NCI-H748 treated with DMSO at 0.1 percent for 48 hours (cell line): ENCODE measurements at regions not wholly inside any gene's neighbourhood (a gene's known extent, or its start where the extent isn't known, plus 50 kb on each side); places are given as distances from the start of the nearest gene placed in this dataset.

Source experiments
- DNase-seq: peaks from one replicate; lab custom pipeline; 2025; lab: John Stamatoyannopoulos, UW

DNA sequence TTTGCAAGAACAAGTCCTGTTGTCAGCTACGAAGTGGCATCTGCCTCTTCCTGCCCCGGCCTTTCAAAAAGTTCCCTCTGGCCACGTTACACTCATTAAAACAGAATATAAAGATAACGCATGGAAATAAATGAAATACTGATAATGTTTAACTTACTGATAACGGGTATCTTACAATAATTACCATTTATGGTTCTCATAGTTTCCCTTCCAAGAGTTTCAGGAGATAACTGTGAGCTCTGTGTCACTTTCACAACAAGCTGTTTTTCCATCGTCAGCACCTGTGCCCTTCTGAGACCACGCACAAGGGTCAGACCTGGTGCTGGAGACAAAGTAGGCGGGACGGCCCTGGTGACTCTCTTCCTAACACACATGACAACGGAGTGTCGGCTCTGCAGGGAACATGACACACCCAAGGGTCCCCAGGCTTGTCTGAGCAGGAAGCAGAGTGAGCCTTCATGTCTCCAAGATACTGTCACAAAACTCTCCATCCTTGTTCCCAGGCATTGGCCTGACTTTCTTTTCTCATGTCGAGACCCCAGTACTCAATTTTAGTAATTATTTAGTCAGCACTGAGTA is 86.2 kb upstream of the THBS2 start:
- DNase-seq, result no peak

DNA sequence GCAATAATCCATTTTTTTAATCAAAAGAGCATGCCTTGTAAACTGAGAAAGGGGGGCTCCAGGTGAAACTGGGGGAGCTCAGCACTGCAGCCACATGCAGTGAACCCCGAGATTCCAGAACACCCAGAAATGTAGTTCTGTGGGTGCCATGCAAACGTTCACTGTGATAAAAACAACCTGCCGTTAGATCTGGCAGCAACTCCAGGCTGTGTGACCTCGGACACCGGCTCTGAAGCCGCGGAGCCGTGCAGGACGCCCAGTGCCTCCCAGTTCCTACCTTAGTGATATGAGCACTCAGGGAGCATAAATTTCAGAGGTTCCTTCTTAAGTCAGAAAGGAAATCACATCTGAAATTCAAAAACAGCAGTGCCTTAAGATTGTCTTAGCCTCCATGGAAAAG is 85.4 kb upstream of the THBS2 start:
- DNase-seq, result no peak

DNA sequence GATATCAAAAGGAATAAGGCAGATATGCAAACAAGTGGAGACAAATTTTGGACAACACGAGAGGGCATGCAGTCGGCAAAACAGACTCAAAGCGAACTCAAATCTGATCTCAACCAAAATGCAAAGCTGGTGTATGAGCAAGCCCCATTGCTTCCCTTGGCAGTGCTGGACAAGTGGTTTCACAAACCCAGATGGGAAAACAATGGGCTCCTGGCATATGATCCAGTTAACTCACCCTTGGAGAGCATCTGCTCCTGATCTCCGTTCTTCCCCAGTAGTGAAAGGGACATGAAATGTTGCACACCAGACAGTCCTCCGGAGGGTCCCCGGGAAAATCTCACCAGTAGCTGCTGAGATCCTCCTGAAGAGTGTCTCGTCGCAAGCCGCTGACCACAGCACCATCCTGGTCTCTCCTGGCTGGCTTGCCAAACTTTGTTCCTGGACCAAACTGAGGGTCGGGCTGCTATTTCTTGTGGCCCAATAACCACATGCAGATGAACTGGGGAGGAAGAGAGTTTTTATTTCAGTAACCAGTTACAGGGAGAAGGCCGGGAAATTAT is 84.3 kb upstream of the THBS2 start:
- no peak for DNase-seq

DNA sequence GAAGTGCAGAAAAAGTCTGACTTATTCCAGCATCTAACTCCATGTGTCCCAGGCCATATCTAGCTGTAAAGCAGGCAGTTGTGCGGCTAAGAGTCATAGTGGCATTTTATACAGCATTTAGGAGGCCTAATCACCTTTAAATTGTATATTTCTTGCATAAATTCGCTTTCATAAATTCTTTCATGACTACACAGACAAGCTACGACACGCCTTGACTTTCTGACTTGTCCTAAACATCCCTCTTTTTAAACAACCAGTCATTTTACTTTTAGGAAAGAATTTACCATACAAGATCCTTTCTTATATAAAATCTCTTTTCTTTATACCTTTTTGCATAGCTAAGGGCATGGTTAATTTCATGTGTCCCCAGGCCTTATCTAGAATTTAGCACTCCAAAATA is 81.7 kb upstream of the THBS2 start:
- DNase-seq, result no peak

DNA sequence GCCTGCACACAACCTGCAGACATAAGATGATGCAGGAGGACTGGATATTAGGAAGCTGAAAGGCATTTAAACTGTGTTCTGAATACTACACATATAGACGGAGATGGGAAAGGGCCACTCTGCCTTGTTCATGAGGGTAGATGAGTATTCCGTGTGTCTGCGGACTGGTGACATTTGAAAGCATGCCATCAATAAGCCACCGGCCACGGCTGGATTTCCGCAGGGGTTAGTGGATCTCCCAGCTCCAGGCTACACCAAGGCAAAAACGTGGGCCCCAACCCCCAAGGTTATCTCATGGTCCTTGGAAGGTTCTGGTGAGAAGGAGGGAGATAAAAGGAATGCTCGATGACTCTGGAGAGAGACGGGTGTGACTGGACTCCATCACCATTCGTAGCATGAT is 78.6 kb upstream of the THBS2 start:
- no peak for DNase-seq

DNA sequence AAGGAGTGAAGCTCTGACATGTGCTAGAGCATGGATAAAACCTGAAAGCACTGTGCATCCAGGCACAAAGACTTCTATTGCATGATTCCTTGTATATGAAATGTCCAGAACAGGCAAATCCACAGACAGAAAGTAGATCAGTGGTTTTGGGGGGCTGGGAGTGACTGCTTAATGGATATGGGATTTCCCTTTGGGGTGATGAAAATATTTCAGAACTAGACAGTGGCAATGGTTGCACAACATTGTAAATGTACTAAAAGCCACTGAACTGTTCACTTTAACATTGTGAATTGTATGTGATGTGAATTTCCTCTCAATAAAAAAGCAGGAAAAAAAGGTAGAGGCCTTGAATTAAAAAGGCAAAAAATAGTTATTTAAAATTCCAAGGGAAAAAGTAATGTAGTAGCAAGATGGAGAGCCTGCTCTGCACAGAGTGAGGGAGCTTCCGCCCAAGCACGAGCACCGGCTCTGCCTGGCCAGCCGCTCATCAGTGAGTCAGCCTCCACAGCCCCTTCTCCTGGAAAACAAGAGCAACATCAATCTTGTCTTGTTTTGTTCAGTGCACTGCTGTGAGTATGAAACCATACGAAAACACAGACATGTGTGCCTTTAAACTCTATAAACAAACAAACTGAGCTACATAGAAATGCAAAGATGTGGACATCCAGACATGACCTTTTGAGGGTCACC is 74.6 kb upstream of the THBS2 start:
- no peak for DNase-seq

DNA sequence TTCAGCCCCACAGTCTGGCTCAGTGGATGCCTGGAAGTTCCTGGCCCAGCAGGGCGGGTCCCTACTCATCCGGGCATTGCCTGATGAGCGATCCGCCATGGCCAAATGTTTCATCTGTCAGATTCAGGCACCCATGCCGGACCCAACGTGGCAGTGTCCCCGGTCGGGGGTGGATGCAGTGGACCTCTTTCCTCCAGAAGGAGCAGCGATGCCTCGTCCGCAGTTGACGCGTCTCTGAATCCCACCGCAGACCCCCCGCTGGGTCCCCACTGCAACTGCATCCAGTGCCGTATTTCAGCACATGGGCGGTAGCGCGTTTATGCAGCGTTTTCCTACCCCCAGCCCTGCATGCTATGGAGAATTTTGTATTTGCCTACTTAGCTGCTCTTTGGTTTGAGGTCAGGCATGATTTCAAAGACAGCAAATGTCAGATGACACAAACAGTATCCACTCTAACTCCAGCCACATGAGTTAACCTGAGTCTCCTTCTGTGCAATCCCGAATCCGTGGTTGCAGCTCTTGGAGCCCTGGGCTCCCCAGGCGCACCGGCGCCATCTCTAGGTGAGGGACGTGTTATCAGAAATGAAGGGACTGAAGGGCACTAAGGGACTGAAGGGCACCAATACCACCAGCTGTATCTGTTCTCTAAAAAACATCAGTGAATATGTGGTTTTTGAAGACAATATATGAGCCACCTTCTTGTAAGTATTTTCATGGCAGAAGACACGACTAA is 72.6 kb upstream of the THBS2 start:
- peak; percentile 28 for DNase-seq

DNA sequence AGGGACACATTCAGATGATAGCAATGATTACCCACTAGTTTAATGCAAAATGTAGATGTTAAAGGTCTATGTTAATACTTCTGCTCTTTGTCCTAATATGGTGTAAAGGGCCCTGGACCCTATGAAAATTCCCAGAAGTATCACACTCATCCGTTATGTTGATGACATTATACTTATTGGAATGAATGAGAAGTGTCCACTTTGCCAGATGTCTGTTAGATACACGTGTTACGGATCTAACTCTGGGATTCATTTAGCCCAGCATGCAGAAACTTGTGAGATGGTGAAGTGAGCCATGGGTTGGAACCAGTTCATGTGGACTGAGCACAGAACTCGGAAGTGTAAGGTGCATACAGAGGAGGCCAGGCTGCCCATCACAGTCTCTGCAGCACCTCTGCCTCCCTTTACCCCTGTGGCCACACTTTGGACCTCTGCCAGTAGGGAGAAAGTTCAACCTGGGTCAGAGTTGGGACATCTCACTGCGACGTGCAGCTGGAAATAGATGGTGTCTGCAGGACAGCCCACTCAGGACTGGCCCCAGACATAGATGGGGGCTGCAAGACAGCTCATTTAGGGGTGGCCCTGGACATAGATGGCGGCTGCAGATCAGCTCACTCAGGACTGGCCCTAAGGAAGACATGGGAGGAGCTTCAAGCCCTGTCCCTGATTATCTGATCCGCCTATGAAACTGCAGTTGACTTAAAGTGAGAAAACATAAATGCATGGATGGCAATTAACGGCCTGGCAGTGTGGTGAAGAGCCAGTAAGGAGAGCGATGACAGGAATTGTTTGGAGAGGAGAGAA is 71.2 kb upstream of the THBS2 start:
- no peak for DNase-seq

DNA sequence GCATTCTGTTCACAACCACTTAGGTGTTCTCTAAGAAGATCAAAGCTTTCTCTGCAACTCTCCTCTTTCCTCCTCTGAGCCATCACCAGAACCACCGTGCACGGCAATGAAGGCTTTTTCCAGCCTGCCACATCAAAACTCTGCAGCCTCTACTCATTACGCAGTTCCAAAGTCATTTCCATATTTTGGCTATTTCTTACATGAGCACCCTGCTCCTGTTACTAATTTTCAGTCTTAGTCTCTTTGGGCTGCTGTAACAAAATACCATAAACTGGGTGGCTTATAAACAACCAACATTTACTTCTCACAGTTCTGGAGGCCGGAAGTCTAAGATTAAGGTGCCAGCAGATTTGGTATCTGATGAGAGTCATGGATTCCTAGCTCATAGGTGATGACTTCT is 70.4 kb upstream of the THBS2 start:
- DNase-seq, result no peak

DNA sequence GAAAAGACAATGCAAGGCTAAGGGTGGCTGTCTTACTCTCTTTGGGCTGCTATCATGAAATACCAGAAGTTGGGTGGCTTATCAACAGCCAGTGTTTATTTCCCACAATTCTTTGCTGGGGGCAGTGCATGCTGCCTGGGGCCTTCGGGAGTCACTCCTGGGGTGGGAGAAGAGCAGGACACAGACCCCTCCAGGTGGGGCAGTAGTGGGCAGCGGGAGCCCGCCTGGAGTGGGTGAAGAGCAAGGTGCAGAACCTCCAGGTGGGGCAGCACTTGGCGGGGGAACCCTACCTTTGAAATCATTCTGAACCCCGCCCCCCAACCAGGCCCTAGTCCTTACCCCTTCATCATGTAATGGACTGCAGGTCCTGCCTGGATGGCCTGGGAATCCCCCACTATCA is 69.6 kb upstream of the THBS2 start:
- no peak for DNase-seq

DNA sequence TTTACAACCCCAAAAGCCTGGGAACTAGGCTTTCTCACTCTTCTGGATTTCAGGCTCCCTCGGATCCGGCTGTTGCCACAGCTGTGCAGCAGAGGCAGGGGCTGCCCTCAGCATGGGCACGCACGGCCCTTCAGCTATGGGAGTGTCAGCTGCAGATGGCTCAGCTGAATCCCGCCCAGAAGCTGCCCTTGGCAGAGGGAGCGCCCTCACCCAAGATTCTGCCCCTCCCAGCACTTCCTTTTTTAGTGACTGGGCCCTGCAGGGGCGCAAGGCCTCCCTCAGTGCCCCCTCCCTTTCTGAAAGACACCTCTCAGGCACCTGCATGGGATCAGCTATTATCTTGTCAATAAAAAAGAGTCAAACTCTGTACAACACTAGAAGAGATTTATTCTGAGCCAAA is 67.9 kb upstream of the THBS2 start:
- no peak for DNase-seq

DNA sequence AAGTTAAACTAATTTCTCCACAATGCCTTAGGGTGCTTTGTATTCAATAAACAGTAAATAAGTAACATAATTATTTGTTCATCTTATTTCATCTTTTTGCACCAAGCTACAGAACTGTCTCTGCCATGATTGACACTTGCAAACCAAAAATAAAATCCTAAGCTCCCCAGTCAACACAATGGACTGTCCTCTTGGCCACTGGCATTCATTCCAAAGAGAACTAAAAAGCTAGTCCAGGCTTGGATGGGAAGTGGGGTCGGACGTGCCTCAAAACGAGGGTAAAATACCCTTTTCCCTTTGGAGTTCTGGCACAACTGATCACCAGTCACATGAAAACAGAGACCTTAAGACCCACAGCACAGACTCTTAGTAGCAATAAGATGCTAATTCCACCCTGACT is 66.4 kb upstream of the THBS2 start:
- DNase-seq, result no peak

DNA sequence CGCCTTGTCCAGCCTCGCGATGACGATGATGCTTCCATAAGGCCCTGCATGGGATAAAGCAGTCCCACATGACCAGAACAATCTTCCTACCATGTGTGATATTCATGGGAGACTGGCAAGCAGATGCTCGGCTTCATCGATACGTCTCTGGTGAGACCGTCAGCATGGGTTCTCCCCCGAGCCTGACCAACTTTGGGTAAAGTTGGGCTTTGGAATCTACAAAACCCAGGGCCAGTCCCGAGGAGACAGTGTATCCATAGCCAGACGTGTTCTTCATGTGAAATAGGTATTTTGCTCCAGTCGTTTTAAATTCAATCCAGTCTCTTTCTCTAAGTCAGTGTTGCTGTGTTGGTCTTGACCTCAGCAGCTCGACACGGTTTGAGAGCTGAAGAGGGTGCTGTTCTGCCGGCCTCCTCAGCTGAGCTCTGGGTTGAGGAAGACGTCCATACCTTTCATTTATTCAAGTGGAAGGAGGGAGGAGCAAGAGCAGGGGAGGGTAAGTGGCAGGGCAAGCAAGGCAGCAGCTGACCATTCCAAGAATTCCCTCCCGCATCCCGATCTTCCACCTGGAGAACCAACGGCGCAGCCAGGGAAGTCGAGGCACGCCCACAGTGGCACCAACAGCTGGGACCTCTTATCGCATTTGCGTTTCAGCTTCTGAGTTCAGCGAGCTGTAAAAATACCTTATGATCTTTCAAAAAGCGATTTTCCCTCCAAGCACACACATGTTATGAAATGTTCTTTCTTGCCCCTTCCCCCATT is 64.0 kb upstream of the THBS2 start:
- DNase-seq, result no peak

DNA sequence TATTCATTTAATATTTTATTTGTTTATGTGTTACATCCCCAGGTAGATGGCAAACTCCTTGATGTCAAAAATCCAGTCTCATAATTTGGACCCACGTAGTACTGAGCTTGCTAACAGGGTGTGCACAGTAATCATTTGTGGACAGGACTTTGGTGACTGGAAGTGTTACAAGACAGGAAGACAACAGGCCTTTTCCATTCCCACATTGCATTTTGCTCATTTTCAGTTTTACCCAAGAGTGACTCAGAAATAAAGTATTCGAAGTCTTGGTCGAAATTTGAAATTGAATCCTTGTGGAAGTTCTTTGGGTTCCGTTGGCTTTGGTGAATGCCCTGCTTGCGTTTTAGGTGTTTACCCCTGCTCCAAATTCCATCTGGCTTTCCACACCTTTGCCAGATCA is 63.0 kb upstream of the THBS2 start:
- no peak for DNase-seq

DNA sequence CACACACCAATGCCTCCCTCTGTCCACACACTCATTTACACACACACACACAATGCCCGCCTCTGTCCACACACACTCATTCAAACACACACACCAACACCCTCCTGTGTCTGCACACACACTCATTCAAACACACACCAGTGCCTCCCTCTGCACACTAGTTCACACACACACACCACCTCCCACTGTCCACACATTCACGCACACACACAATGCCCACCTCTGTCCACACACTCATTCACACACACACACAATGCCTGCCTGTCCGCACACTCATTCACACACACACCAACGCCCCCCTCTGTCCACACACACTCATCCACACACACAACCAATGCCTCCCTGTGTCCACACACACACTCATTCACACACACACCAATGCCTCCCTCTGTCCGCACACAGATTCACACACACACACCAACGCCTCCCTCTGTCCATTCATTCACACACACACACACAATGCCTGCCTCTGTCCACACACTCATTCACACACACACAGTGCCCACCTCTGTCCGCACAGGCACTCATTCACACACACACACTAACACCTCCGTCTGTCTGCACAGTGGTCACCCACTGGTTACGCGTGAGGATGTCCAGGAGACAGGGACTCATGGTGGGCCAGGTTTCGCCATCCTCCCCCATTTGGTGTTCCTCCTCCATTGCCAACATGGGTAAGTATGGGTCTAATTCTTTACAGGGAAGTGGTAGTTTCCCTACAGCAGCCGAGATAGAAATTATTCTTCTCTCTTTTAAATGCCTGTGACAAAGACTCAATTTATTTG is 62.4 kb upstream of the THBS2 start:
- DNase-seq, result no peak

DNA sequence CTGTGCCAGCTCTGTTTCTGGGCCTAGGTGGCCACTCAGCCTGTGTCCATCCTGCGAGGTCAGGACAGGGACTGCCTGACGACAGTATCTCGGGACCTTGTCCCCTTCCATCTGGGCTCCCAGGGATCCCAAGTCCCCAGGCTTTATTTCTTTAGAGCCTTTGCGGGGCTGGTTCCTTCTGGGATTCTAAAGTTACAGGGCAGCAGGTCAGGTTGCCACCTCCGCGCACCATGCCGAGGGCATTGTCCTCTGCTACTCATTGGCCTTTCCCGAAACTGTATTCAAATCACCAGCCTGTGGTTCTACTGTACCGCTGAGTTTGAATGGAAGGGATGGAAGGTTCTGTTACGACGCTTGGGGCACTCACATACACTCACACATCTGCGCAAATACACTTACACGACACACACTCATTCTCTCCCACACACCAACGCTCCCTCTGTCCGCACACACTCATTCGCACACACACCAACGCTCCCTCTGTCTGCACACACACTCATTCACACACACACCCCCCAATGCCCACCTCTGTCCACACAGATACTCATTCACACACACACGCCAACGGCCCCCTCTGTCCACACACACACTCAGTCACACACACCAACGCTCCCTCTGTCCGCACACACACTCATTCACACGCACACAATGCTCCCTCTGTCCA is 59.8 kb upstream of the THBS2 start:
- no peak for DNase-seq

DNA sequence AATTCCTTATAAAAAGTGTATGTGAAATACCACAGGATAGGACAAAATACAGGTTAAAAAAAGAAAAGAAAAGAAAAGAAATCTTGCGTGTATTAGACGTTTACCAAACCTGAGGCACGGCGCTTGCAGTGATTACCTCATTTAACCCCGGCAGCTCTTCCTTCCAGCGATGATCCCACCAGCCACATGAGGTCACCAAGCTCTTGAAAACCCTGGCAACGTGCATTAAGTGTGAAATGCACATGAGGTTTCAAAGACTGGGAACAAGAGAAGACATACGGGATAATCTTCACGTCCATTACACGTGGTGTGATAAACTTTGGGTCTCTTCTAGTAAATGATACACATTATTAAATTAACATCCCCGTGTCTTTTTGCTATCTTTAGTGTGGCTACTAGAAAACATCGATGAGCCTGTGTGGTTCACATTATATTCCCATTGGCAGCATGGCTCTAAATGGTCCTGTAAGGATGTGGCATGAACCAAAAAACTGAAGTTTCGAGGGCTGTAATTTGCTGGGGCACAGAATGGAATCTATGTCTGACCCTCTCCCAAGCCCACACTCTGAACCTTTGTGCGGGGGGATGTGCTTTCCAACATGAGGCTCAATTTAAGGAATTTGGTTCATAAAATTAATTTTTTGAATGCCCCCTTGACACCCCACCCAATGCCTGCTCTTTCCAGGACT is 59.2 kb upstream of the THBS2 start:
- no peak for DNase-seq

DNA sequence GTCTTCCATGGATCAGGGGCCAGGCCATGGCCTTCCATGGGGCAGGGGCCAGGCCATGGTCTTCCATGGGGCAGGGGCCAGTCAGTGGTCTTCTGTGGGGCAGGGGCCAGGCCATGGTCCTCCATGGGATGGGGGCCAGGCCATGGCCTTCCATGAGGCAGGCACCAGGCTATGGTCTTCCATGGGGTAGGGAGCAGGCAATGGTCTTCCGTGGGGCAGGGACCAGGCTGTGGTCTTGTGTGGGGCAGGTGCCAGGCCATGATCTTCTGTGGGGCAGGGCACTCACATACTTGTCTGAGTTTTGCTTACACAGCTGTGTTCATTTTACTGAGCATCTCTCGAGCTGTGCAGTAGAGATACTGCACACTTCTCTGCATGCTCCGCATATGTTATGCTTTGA is 57.3 kb upstream of the THBS2 start:
- no peak for DNase-seq
